ENCODE measurements at regions not wholly inside any gene's neighbourhood (a gene's known extent, or its start where the extent isn't known, plus 50 kb on each side); places are given as distances from the start of the nearest gene placed in this dataset.
A peak's percentile ranks its signal among the peaks of the same experiment; 100 is the strongest.
"Not testable (repeated sequence)": the region's sequence is repeated elsewhere in the genome, so short reads cannot be mapped to it uniquely, and the experiment has no call there.

DNA sequence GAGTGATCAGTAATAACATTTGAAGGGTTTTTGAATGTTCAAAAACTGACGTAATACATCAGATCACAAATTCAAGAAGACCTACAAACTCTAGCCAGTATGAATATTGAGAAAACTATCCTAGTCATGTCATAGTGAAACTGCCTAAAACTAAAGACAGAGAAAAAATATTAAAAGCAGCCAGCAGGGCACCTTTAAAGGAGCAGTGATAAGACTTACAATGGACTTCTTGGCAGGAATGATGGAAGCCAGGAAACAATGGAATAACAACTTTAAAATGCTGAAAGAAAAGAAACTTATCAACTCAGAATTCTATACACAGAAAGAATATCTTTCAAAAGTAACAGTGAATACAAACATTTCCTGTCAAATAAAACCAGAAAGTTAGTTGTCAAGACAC, 78.3 kb upstream of the CTBP2 start:
- FAIRE-seq (no peak), DNase-seq (ENCODE audit: low read depth) (no peak)
- TF ChIP-seq CTCF (IDR thresholded peaks at IDR 0.05; ENCODE audit: insufficient read depth, low read length, severe bottlenecking), result no peak
- Histone ChIP-seq H3K4me3 (ENCODE audit: low read depth, low read length) (no peak overlapping the region), H3K27me3 (ENCODE audit: control insufficient read depth, insufficient read depth, low read length) (no peaks in the 10 kb centered on the region), H3K36me3 (ENCODE audit: control insufficient read depth, insufficient read depth, low read length) (no peaks in the 10 kb centered on the region)

GRCh38 chr10:125236091-125236490, 75.7 kb upstream of the CTBP2 start:
- no peak for FAIRE-seq
- no peak for TF ChIP-seq CTCF (IDR thresholded peaks at IDR 0.05; ENCODE audit: insufficient read depth, low read length, severe bottlenecking)
- Histone ChIP-seq H3K36me3 (ENCODE audit: control insufficient read depth, insufficient read depth, low read length) (no peaks in the 10 kb centered on the region), H3K27me3 (ENCODE audit: control insufficient read depth, insufficient read depth, low read length) (no peaks in the 10 kb centered on the region), H3K4me3 (ENCODE audit: low read depth, low read length) (no peak overlapping the region)
- peak; percentile 83 for DNase-seq (ENCODE audit: low read depth)

DNA sequence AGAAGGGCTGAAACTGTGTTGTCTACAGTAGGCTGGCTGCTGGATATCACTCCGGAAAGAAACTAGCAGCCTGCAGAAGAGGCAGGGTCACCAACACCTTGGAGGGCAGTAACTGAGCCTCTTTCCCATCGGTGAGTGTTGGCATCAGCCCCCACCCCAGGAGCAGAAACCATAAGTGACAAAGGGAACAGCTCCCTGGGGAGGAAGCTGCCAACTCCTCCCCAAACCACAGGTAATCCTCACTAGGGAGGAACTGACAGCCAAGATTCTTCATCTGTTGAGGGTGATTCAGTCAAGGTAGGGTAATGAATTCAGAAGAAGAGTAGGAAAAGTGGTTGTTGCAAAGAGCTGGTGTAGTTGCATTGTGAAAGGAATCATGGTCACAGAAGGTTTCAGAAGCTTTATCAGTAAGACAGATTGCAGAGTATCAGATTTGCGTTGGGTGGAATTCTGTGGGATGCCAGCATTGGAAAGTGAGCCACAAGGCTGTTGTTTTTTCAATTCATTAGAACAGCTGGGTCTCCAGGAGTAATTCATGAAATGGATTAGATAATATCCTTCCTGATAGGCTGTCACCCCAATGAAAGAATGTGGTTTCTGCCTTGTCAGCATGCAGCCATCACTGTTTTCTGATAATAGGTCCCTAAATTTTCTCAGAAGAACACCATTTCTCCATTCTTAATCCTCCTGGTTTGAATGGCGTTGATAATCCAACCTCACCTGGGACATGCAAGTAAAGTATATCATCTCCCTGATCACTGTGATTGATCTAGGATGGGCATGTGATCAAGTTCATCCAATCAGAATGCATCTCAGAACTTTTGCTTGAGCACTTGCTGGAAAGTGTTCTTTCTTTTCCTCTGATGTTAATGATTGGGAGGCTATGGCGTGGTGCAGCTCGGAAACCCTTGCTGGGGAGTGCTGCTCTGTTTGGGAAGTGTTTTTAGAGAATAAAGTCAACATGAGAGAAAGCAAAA, 75.0 kb upstream of the CTBP2 start:
- FAIRE-seq, result peak; percentile 7
- no peak for TF ChIP-seq CTCF (IDR thresholded peaks at IDR 0.05; ENCODE audit: insufficient read depth, low read length, severe bottlenecking)
- H3K4me3 ChIP-seq (ENCODE audit: low read depth, low read length), result no peak overlapping the region
- H3K36me3 ChIP-seq (ENCODE audit: control insufficient read depth, insufficient read depth, low read length), result no peaks in the 10 kb centered on the region
- H3K27me3 ChIP-seq (ENCODE audit: control insufficient read depth, insufficient read depth, low read length), result no peaks in the 10 kb centered on the region
- DNase-seq (ENCODE audit: low read depth), result peak; percentile 49

DNA sequence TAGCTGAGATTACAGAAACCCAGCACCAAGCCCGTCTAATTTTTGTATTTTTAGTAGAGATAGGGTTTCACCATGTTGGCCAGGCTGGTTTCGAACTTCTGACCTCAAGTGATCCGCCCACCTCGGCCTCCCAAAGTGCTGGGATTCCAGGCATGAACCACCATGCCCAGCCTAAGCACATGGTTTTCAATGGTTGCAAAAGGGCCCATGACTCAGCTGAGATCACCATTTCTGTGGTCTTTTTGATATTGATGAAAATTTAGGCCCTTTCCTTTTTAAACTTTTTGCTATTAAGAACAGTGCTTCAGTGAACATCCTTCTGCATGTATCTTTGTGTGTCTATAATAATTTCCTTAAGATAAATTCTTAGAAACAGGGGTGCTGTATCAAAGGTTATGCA, 74.2 kb upstream of the CTBP2 start:
- peak; percentile 69 for DNase-seq (ENCODE audit: low read depth)
- FAIRE-seq; H3K27me3 ChIP-seq (ENCODE audit: control insufficient read depth, insufficient read depth, low read length); H3K4me3 ChIP-seq (ENCODE audit: low read depth, low read length); H3K36me3 ChIP-seq (ENCODE audit: control insufficient read depth, insufficient read depth, low read length): not testable (repeated sequence)

- H3K27me3 ChIP-seq (ENCODE audit: control insufficient read depth, insufficient read depth, low read length), result no peaks in the 10 kb centered on the region
- H3K4me3 ChIP-seq (ENCODE audit: low read depth, low read length), result no peak overlapping the region
- FAIRE-seq (no peak), DNase-seq (ENCODE audit: low read depth) (no peak)
- no peaks in the 10 kb centered on the region for H3K36me3 ChIP-seq (ENCODE audit: control insufficient read depth, insufficient read depth, low read length)
- no peak for TF ChIP-seq CTCF (IDR thresholded peaks at IDR 0.05; ENCODE audit: insufficient read depth, low read length, severe bottlenecking)
Measured at GRCh38 chr10:125233726-125234125, 73.4 kb upstream of the CTBP2 start.

GRCh38 chr10:125232841-125233240, 72.5 kb upstream of the CTBP2 start:
- TF ChIP-seq CTCF (IDR thresholded peaks at IDR 0.05; ENCODE audit: insufficient read depth, low read length, severe bottlenecking), result no peak
- FAIRE-seq, result no peak
- no peaks in the 10 kb centered on the region for H3K27me3 ChIP-seq (ENCODE audit: control insufficient read depth, insufficient read depth, low read length)
- no peaks in the 10 kb centered on the region for H3K36me3 ChIP-seq (ENCODE audit: control insufficient read depth, insufficient read depth, low read length)
- no peak overlapping the region for H3K4me3 ChIP-seq (ENCODE audit: low read depth, low read length)
- peak; percentile 54 for DNase-seq (ENCODE audit: low read depth)
